Stimulated activated CD4-positive, alpha-beta T cell treated with anti-CD3 and anti-CD28 coated beads, Interleukin-1b, Interleukin-23, amount 100 ng/mL, for 1 hour (primary cell): ENCODE measurements at regions not wholly inside any gene's neighbourhood (a gene's known extent, or its start where the extent isn't known, plus 50 kb on each side); places are given as distances from the start of the nearest gene placed in this dataset.

ENCODE experiments used
- DNase-seq, 2 donors: peaks; one replicate each; pipeline ENCODE4 v3.0.0-alpha.2; 2020; ENCODE audit warnings: low read depth in 2 of 2

- no peak for DNase-seq
These were observed 535.9 kb upstream of the ATP11B start for GRCh38 chr3:182257361-182257760.

GRCh38 chr3:182258538-182259177 lies 534.6 kb upstream of the ATP11B start:
- no peak for DNase-seq

- no peak for DNase-seq
These were observed 533.7 kb upstream of the ATP11B start for GRCh38 chr3:182259579-182259978.

- no peak for DNase-seq
These were observed 532.3 kb upstream of the ATP11B start for GRCh38 chr3:182261041-182261440.

GRCh38 chr3:182268711-182269110 lies 524.6 kb upstream of the ATP11B start:
- no peak for DNase-seq

GRCh38 chr3:182276512-182276911 lies 516.8 kb upstream of the ATP11B start:
- DNase-seq, result no peak

GRCh38 chr3:182284793-182285192 lies 508.5 kb upstream of the ATP11B start:
- DNase-seq, result no peak

- no peak for DNase-seq
These were observed 500.7 kb upstream of the ATP11B start for GRCh38 chr3:182292591-182292990.

- DNase-seq, result no peak
These were observed 499.0 kb upstream of the ATP11B start for GRCh38 chr3:182294256-182294655.

GRCh38 chr3:182294696-182295095 lies 498.6 kb upstream of the ATP11B start:
- no peak for DNase-seq

- no peak for DNase-seq
These were observed 493.0 kb upstream of the ATP11B start for GRCh38 chr3:182300266-182300665.

GRCh38 chr3:182303169-182303568 lies 490.1 kb upstream of the ATP11B start:
- no peak for DNase-seq

- DNase-seq, result no peak
These were observed 487.2 kb upstream of the ATP11B start for GRCh38 chr3:182305881-182306665.

GRCh38 chr3:182308328-182308727 lies 485.0 kb upstream of the ATP11B start:
- no peak for DNase-seq

GRCh38 chr3:182309120-182309519 lies 484.2 kb upstream of the ATP11B start:
- no peak for DNase-seq

- no peak for DNase-seq
These were observed 478.0 kb upstream of the ATP11B start for GRCh38 chr3:182315313-182315712.

- no peak for DNase-seq
These were observed 470.1 kb upstream of the ATP11B start for GRCh38 chr3:182323126-182323700.

GRCh38 chr3:182323898-182324297 lies 469.4 kb upstream of the ATP11B start:
- DNase-seq, result no peak

- no peak for DNase-seq
These were observed 467.9 kb upstream of the ATP11B start for GRCh38 chr3:182325213-182325950.

GRCh38 chr3:182327196-182327681 lies 466.1 kb upstream of the ATP11B start:
- no peak for DNase-seq

GRCh38 chr3:182330646-182331045 lies 462.7 kb upstream of the ATP11B start:
- no peak for DNase-seq

GRCh38 chr3:182331341-182331740 lies 462.0 kb upstream of the ATP11B start:
- no peak for DNase-seq
